HL-60 (cell line): ENCODE measurements at regions not wholly inside any gene's neighbourhood (a gene's known extent, or its start where the extent isn't known, plus 50 kb on each side); places are given as distances from the start of the nearest gene placed in this dataset.

ENCODE experiments used
- GABPA ChIP-seq: IDR thresholded peaks from 2 replicates; pipeline ENCODE4 v1.6.1; 2012; ENCODE audit warnings: low read depth
- POLR2AphosphoS5 ChIP-seq: IDR thresholded peaks from 2 replicates; pipeline ENCODE4 v1.6.1; 2012; ENCODE audit warnings: low read depth
- TF ChIP-seq, protein P1 (sequence below): IDR thresholded peaks from one replicate; pipeline ENCODE4 v1.5.1; 2011; ENCODE audit warnings: low read length, control low read depth, inconsistent platforms; ENCODE audit not compliant: insufficient read depth

DNA sequence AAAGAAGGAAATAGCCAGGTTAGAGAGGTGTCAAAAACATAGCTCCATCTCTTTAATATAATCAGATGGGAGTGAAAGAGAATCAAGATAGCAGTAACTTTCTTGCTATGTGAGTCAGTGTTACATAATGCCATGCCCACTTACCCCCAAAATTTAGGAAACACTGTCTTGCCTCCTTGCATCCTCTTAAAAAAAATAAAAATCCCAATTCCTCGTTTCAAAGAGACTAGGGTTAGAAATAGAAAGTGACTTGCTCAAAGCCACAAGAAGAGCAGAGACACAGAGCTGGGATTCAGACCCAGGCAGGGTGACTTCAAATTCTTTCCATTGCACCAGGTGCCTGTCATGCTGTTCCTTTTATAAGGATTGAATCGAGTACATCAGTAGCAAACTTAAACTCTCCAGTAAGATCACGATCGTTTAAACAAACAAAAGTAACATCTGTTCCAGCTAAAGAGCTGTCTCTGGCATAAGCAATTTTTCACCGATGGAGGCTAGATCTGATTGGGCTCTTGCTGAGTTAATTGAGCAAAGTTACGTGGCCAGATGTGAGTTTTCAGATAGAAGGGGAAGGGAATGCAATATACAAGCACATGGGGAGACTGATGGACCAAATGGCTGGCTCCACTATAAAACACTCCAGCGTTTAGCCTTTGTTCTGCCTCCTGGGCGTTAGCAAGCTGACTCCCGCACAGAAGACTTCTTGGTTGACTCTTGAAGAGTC, 176.9 kb downstream of the PALM2AKAP2 start:
- TF ChIP-seq, protein P1, sequence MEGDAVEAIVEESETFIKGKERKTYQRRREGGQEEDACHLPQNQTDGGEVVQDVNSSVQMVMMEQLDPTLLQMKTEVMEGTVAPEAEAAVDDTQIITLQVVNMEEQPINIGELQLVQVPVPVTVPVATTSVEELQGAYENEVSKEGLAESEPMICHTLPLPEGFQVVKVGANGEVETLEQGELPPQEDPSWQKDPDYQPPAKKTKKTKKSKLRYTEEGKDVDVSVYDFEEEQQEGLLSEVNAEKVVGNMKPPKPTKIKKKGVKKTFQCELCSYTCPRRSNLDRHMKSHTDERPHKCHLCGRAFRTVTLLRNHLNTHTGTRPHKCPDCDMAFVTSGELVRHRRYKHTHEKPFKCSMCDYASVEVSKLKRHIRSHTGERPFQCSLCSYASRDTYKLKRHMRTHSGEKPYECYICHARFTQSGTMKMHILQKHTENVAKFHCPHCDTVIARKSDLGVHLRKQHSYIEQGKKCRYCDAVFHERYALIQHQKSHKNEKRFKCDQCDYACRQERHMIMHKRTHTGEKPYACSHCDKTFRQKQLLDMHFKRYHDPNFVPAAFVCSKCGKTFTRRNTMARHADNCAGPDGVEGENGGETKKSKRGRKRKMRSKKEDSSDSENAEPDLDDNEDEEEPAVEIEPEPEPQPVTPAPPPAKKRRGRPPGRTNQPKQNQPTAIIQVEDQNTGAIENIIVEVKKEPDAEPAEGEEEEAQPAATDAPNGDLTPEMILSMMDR, result no peak
- TF ChIP-seq POLR2AphosphoS5 (no peak), GABPA (no peak)
